Suprapubic skin (tissue), 4 donors: ENCODE measurements at regions not wholly inside any gene's neighbourhood (a gene's known extent, or its start where the extent isn't known, plus 50 kb on each side); places are given as distances from the start of the nearest gene placed in this dataset.
A peak's percentile ranks its signal among the peaks of the same experiment; 100 is the strongest.

ENCODE experiments used
- DNase-seq, 2 donors: peaks; one replicate each; pipeline ENCODE4 v3.0.0-alpha.2; 2019; ENCODE audit warnings: low spot score in 2 of 2
- H3K27ac ChIP-seq: fragments of 200-600 bp; sonication (generic); one replicate; pipeline ENCODE4 v1.5.1; 2019
- H3K27me3 ChIP-seq: fragments of 200-600 bp; sonication (generic); one replicate; pipeline ENCODE4 v1.5.1; 2019
- H3K36me3 ChIP-seq: fragments of 200-600 bp; sonication (generic); one replicate; pipeline ENCODE4 v1.5.1; 2019
- H3K4me1 ChIP-seq: fragments of 200-600 bp; sonication (generic); one replicate; pipeline ENCODE4 v1.5.1; 2019
- H3K4me3 ChIP-seq: fragments of 200-600 bp; sonication (generic); one replicate; pipeline ENCODE4 v1.5.1; 2019; ENCODE audit warnings: mild to moderate bottlenecking
- H3K9me3 ChIP-seq: fragments of 200-600 bp; sonication (generic); one replicate; pipeline ENCODE4 v1.5.1; 2019
- EP300 ChIP-seq: sonication (generic); formaldehyde crosslinking; IDR thresholded peaks from one replicate; pipeline ENCODE4 v1.6.1; 2017; ENCODE audit warnings: antibody characterized with exemption
- POLR2A ChIP-seq, 2 donors: fragments of 450-650 bp; IDR thresholded peaks; one replicate each; pipeline ENCODE4 v1.6.1; 2017; ENCODE audit warnings: antibody characterized with exemption in 2 of 2, mild to moderate bottlenecking in 2 of 2, moderate library complexity in 2 of 2
- POLR2AphosphoS5 ChIP-seq, 3 donors: sonication (generic); formaldehyde crosslinking; IDR thresholded peaks; one replicate each; pipeline ENCODE4 v1.6.1; 2017; ENCODE audit warnings: antibody characterized with exemption in 3 of 3
- WGBS: methylation state at CpG from one replicate; pipeline ENCODE4 v1.1.5; 2018; 5-methylcytosine and 5-hydroxymethylcytosine counted together
- TF ChIP-seq, protein P1 (sequence below), 2 donors: fragments of 200-600 bp in 1 of 2; fragments of 450-650 bp in 1 of 2; sonication (generic) in 1 of 2; IDR thresholded peaks; one replicate each; pipeline ENCODE4 v1.5.1; 2016 to 2019; ENCODE audit warnings: antibody characterized with exemption in 2 of 2, mild to moderate bottlenecking in 1 of 2, moderate library complexity in 1 of 2

DNA sequence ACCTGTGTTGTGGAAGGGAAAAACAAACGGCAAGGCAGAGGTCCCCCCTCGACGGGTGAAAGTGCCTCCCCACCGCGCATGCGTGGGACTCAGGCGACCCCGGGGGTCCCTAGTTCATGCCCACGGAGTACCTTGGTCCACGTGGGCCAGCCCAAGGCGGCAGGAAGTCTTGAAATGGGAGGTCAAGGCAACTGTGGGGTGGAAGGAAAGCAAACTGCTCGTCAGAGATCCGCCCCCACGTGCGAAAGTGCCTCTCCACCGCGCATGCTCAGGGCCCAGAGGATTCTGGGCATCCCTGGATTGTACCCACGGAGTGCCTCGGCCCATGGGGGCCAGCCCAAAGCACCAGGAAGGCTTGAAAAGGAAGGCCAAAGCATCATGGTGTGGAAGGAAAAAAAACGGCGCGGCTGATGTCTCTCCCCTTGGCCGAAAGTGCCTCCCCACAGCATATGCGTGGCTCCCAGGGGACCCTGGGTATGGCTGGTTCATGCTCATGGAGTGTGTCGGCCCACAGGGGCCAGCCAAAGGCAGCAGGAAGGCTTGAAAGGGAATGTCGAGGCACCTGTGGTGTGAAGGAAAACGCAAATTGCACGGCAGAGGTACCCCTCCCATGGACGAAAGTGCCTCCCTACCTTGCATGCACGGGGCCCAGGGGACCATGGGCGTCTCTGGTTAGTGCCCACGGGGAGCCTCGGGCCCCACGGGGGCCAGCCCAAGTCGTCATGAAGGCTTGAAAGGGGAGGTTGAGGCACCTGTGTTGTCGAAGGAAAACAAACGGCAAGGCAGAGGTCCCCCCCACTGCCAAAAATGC, 369.7 kb downstream of the ALG10 start:
- peaks cover 42% of the 10 kb centered on the region for H3K9me3 ChIP-seq
- H3K4me3 ChIP-seq = no peak overlapping the region
- DNase-seq = peak; percentile 48 to 66

DNA sequence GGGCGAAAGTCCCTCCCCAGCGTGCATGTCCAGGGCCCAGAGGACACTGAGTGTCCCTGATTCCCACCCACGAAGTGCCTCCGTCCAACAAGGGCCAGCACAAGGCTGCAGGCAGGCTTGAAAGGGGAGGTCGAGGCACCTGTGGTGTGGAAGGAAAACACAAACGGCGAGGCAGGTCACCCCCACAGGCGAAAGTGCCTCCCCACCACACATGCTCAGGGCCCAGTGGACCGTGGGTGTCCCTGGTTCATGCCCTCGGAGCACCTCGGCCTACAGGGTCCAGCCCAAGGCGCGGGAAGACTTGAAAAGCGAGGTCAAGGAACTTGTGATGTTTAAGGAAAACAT, 370.4 kb downstream of the ALG10 start:
- DNase-seq = peak in 1 of 2 donors; percentile 42
- WGBS = 82% methylated on average over 14 of the region's 14 CpGs
- Histone ChIP-seq H3K27me3 (peaks cover 8% of the 10 kb centered on the region), H3K4me1 (no peaks in the 10 kb centered on the region), H3K36me3 (no peaks in the 10 kb centered on the region), H3K27ac (no peak overlapping the region), H3K9me3 (peaks cover 42% of the 10 kb centered on the region), H3K4me3 (no peak overlapping the region)
- no peak for TF ChIP-seq POLR2A (IDR thresholded peaks at IDR 0.05)
- TF ChIP-seq, protein P1, sequence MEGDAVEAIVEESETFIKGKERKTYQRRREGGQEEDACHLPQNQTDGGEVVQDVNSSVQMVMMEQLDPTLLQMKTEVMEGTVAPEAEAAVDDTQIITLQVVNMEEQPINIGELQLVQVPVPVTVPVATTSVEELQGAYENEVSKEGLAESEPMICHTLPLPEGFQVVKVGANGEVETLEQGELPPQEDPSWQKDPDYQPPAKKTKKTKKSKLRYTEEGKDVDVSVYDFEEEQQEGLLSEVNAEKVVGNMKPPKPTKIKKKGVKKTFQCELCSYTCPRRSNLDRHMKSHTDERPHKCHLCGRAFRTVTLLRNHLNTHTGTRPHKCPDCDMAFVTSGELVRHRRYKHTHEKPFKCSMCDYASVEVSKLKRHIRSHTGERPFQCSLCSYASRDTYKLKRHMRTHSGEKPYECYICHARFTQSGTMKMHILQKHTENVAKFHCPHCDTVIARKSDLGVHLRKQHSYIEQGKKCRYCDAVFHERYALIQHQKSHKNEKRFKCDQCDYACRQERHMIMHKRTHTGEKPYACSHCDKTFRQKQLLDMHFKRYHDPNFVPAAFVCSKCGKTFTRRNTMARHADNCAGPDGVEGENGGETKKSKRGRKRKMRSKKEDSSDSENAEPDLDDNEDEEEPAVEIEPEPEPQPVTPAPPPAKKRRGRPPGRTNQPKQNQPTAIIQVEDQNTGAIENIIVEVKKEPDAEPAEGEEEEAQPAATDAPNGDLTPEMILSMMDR (IDR thresholded peaks at IDR 0.05) = no peak
- no peak for TF ChIP-seq POLR2AphosphoS5 (IDR thresholded peaks at IDR 0.05)
- no peak for TF ChIP-seq EP300

More for the DNA sequence above, 369.7 kb downstream of the ALG10 start:
- Histone ChIP-seq H3K27me3 (peaks cover 8% of the 10 kb centered on the region), H3K27ac (no peak overlapping the region), H3K36me3 (no peaks in the 10 kb centered on the region), H3K4me1 (no peaks in the 10 kb centered on the region)
- TF ChIP-seq EP300 = no peak
- TF ChIP-seq, protein P1 (IDR thresholded peaks at IDR 0.05) = no peak
- no peak for TF ChIP-seq POLR2A (IDR thresholded peaks at IDR 0.05)
- TF ChIP-seq POLR2AphosphoS5 (IDR thresholded peaks at IDR 0.05) = no peak
- 69% methylated on average over 33 of the region's 37 CpGs for WGBS

DNA sequence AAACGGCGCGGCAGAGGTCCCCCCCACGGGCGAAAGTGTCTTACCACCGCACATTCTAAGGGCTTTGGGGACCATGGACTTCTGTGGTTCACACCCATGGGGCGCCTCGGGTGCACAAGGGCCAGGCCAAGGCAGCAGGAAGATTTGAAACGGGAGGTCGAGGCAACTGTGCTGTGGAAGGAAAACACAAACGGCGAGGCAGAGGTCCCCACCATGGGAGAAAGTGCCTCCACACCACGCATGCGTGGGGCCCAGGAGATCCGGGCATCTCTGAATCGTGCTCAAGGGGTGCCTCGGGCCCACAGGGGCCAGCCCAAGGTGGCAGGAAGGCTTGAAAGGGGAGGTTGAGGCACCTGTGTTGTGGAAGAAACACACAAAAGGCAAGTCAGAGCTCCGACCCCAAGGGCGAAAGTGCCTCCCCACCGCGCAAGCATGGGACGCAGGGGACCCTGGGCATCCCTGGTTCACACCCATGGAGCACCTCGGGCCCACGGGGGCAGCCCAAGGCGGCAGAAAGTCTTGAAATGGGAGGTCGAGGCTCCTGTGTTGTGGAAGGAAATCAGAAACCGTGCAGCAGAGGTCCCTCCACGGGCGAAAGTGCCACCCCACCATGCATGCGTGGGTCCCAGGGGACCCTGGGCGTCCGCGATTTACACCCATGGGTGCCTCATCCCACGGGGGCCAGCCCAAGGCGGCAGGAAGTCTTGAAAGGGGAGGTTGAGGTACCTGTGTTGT, 371.0 kb downstream of the ALG10 start:
- DNase-seq = peak; percentile 48 to 74
- WGBS = 76% methylated on average over 35 of the region's 35 CpGs
- TF ChIP-seq, protein P1 (IDR thresholded peaks at IDR 0.05) = no peak
- no peak for TF ChIP-seq EP300
- TF ChIP-seq POLR2A (IDR thresholded peaks at IDR 0.05) = no peak
- TF ChIP-seq POLR2AphosphoS5 (IDR thresholded peaks at IDR 0.05) = no peak

DNA sequence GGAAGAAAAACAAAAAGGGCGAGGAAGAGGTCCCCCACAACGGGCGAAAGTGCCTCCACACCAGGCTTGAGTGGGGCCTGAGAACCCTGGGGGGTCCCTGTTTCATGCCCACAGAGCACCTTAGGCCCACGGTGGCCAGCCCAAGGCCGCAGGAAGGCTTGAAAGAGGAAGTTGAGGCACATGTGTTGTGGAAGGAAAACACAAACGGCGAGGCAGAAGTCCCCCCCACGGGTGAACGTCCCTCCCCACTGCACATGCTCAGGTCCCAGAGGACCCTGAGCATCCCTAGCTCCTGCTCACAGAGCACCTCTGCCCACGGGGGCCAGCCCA, 371.5 kb downstream of the ALG10 start:
- DNase-seq = peak in 1 of 2 donors; percentile 67
- WGBS = 64% methylated on average over 10 of the region's 10 CpGs
- peaks cover 40% of the 10 kb centered on the region for H3K9me3 ChIP-seq

More for the DNA sequence above, 371.0 kb downstream of the ALG10 start:
- no peaks in the 10 kb centered on the region for H3K4me1 ChIP-seq
- peaks cover 42% of the 10 kb centered on the region for H3K9me3 ChIP-seq
- H3K27ac ChIP-seq = no peak overlapping the region
- H3K4me3 ChIP-seq = no peak overlapping the region
- peaks cover 8% of the 10 kb centered on the region for H3K27me3 ChIP-seq
- no peaks in the 10 kb centered on the region for H3K36me3 ChIP-seq

More for the DNA sequence above, 371.5 kb downstream of the ALG10 start:
- Histone ChIP-seq H3K36me3 (no peaks in the 10 kb centered on the region), H3K4me1 (no peaks in the 10 kb centered on the region), H3K27me3 (peaks cover 8% of the 10 kb centered on the region), H3K27ac (no peak overlapping the region), H3K4me3 (no peak overlapping the region)
- TF ChIP-seq POLR2AphosphoS5 (IDR thresholded peaks at IDR 0.05) (no peak), EP300 (no peak), POLR2A (IDR thresholded peaks at IDR 0.05) (no peak)
- TF ChIP-seq, protein P1 (IDR thresholded peaks at IDR 0.05) = no peak
